HG02588 (cell line): ENCODE measurements at regions not wholly inside any gene's neighbourhood (a gene's known extent, or its start where the extent isn't known, plus 50 kb on each side); places are given as distances from the start of the nearest gene placed in this dataset.

ENCODE experiments used
- ATAC-seq: cut with Tn5 transposase; IDR thresholded peaks from one replicate; pipeline ENCODE4 v1.9.1; 2021; ENCODE audit warnings: mild to moderate bottlenecking, moderate library complexity; ENCODE audit not compliant: unreplicated experiment

DNA sequence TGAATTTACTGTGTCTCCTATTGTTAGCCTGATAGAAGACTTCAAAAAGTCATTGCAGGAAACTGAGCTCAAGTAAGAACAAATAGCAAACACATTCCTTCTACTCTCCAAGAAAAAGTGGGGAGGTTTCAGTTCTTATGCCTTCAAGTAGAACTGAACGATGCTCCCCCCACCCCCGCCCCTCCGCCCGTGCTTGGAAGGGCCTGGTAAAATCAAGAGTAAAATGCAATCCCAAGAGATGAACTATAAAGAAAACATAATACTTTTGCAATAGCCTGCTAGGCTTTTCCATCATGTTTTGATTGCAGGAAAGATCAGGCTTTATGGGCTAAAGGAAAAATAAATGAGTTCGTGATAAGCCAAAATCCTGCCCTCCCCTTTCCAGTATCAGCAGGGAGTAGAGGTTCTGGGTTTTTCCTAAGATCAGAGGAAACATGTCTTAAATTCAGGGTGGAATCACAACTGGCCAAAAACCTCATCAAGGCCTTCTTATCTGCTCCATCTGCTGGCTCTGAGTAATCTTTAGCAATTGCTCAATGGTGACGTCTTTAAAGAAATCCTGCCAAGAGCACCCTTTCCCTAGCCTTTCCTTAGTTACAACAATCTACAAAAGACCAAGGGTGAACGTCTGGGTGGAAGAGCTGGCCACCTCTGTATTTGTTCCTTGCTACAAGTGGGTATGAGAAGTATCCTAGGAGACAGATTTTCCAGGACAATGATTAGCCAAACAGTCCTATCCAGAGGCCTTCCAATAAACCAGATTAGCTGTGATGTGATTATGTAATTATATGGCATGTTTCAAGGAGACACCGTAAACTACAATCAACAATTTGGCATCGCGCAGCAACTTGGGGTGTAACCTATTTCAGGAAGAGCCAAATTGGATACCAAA lies 66.3 kb upstream of the FAM9C start:
- no peak for ATAC-seq

DNA sequence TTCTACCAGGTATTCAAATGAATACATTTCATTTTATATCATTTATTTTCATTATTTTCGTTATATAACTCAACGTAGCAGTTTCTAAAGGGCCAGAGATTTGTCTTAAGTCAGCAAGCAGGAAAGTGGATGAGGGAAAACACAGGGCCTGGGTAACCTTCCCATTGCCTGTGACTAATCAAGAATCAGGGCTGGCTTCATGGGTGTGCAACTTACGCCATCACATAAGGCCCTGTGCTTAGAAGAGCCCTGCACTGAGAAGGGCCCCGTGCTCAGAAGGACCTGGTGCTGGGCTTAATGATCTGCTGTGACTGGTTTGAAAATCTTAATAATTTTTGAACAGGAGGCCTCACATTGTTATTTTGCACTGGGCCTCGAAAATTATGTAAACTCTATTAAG lies 65.4 kb upstream of the FAM9C start:
- ATAC-seq: no peak

DNA sequence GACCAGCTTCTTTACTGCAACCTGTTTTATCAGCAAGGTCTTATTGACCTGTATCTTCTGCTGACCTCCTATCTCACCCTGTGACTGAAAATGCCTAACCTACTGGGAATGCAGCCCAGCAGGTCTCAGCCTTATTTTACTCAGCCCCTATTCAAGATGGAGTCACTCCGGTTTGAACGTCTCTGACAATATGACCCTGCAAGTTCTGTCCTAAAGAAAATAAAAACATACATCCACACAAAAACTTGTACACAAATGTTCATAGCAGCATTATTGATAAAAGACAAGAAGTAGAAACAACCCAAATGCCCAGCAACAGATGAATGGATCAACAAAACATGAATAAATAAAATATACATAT lies 59.5 kb upstream of the FAM9C start:
- no peak for ATAC-seq

DNA sequence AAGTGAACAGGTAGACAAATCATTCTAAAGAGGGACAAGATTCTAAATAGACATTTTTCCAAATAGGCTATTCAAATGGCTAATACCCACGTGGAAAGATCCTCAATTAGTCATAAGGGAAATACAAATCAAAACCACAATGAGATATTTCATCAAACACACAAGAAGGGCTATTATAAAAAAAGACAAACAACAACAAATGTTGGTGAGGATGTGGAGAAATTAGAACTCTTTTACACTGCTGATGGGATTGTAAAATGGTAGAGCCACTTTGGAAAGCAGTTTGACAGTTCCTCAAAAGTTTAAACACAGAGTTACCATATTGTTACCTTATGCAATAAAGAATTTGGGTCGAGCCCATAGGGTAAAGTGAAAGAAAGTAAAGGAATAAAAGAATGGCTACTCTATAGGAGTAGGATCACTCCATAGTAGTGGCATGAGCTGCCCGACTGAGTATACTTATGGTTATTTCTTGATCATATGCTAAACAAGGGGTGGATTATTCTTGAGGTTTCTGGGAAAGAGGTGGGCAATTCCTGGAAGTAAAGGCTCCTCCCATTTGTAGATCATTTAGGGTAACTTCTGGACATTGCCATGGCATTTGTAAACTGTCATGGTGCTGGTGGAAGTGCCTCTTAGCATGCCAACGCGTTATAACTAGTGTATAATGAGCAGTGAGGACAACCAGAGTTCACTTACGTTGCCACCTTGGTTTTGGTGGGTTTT lies 58.9 kb upstream of the FAM9C start:
- no peak for ATAC-seq

DNA sequence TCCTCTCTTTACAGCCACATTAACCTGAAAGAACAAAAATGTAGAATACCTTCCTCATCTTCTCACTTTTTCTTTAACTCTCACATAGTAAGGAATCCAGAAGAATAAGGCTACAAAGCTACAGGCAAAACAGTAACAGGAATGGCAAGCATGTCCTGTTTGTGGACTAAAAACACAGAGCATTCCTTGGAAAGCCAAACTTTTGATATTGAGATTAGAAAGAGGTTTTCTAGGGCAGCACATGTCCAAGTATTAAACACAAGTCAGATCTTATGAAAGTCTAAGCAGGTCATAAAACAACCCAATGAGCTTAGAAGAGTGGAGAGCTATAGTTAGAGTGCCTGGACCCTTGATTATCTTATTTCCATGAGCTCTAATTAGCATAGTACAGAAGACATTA lies 58.2 kb upstream of the FAM9C start:
- ATAC-seq: no peak

DNA sequence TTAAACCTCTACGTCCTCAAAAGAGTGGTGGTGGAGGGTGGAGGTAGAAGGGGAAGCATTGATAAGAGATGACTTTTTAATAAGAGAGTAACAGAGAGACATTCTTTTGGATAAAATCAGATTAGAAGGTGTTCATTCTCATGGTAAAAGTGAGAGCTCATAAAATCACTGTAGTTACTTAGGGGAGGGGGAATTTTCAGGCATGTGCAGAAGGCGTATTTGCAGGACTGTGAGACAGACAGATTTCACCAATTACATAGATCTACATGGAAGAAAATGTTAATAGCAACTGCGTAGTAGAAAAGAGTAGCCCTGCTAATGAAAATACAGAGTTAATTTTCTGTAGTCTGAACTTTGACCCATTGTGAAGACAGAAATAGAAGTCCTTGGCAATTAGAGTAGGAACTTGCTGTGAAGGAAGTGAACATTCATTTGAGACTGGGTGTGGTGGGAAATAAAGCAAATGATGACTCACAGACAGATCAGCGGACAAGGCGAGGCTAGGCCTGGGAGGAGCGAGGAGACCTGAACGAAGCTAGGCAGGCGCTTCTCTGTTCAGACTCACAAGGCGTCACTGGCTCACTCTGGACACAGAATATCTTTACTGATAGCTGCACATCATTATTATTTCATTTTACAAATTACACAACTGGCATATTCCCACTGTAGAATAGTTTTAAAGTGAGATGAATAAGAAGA lies 57.2 kb upstream of the FAM9C start:
- ATAC-seq: no peak

DNA sequence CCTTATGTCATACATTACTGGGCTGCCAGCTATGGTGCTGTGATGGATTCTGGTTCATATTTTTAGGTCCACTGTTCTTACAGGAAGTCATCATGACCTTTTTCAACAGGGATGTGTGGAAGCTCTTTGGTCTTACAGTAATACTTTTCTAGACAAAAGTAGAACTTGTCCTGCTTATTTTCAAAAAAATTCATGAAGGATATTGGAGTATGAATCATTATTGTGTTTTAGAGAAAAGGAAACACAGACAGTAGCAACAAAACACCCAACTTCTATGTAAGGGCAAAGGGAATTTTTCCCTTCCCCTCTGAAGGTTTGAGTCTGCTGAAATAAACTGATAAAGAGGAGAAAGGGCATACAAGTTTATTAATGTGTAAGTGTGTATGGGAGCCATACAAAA lies 54.7 kb upstream of the FAM9C start:
- no peak for ATAC-seq

DNA sequence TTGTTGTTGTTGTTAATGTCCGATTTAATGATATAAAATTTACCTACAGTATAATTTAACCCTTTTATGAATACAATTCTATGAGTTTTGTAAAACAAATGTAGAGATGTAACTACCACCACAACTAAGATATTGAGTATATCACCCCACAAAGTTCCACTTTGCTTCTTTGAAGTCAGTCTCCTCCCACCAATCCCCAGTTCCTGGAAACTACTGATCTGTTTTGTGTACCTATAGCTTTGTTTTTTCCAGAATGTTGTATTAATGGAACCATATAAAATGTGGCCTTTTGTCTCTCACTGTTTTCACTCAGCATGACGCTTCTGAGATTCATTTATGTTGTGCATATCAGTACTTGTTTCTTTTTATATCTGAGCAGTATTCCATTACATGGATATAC lies 52.3 kb upstream of the FAM9C start:
- ATAC-seq: no peak

DNA sequence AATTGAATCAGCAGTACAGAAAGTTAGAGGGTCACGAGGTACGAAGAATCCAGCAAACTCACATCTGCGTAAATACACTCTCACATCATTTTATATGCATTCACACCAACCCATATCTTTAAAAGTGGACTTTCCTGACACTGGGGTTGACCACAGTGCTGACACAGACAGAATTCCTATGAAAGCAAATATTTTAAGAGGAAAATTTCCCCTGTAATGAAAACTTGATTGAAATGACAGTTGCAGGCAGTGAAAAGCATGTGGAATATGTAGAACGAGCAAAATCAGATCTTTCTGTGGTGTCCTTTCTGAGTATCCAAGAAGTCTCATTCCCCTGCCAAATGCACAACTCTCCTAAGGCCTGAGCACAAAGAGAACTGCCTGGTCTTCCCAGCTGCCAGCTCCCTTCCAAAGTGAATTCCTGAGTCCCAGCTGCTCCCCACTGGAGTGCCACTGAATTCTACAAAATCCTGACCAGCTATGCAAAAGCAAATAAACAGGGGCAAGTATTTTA lies 50.5 kb upstream of the FAM9C start:
- ATAC-seq: no peak

DNA sequence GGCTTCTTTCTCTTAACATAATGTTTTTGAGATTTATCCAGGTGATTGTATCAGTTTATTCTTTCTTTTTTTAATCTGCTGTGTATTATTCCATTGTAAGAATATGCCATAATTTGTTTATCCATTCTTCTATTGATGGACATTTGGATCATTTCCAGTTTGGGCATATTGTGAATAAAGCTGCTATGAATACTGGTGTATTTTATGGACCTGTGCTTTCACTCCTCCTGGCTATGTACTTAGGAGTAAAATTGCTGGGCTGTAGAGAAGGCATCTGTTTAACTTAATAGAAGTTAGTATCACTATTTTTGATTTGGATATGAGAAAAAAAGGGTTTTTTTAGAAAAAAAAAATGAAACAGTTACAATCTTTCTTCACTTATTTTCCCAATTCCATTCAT lies 50.0 kb upstream of the FAM9C start:
- no peak for ATAC-seq
